ENCODE measurements at regions not wholly inside any gene's neighbourhood (a gene's known extent, or its start where the extent isn't known, plus 50 kb on each side); places are given as distances from the start of the nearest gene placed in this dataset.

- Histone ChIP-seq H2BK20ac (ENCODE audit: low read depth, low read length) (no peak overlapping the region), H2BK5ac (ENCODE audit: low read depth, low read length, poor library complexity, severe bottlenecking) (no peak overlapping the region), H2AFZ (replicated peaks; ENCODE audit: low read length, poor library complexity) (peak overlapping the region; percentile 69), H3K27ac (ENCODE audit: insufficient read depth, low read length) (no peak overlapping the region), H3K4ac (ENCODE audit: low read depth, low read length) (no peak overlapping the region), H3K23ac (ENCODE audit: low read depth, low read length) (no peak overlapping the region), H3K4me2 (ENCODE audit: low read depth, low read length) (no peak overlapping the region), H4K5ac (ENCODE audit: low read depth, low read length) (no peak overlapping the region), H4K8ac (ENCODE audit: low read depth in 2 of 2, low read length in 2 of 2) (no peak overlapping the region), H3K79me1 (ENCODE audit: low read depth in 1 of 2, low read length in 2 of 2) (no peaks in the 10 kb centered on the region), H3K36me3 (ENCODE audit: control insufficient read depth, insufficient read depth, low read length) (no peaks in the 10 kb centered on the region), H3K4me1 (ENCODE audit: control insufficient read depth, insufficient read depth, low read length) (no peaks in the 10 kb centered on the region), H2AK5ac (ENCODE audit: low read depth, low read length) (no peak overlapping the region), H3K9me1 (ENCODE audit: insufficient read depth, low read length) (no peaks in the 10 kb centered on the region), H4K20me1 (ENCODE audit: insufficient read depth, low read length) (no peaks in the 10 kb centered on the region), H3K9ac (ENCODE audit: low read depth, low read length) (no peak overlapping the region), H3K4me3 (ENCODE audit: insufficient read depth, low read depth, low read length) (no peak overlapping the region), H2AK9ac (replicated peaks; ENCODE audit: low read depth, low read length, poor library complexity) (no peak overlapping the region), H3K14ac (replicated peaks; ENCODE audit: low read depth, low read length) (no peak overlapping the region), H3K18ac (ENCODE audit: low read depth, low read length) (no peak overlapping the region), H3K9me3 (ENCODE audit: control insufficient read depth, insufficient read depth, low read length) (no peaks in the 10 kb centered on the region), H4K91ac (ENCODE audit: insufficient read depth, low read depth, low read length) (no peak overlapping the region), H2BK120ac (ENCODE audit: low read depth, low read length) (no peak overlapping the region), H2BK15ac (ENCODE audit: low read depth, low read length) (no peak overlapping the region), H3K27me3 (ENCODE audit: control insufficient read depth, insufficient read depth, low read length) (peaks cover 5% of the 10 kb centered on the region), H3K56ac (ENCODE audit: extremely low read depth, insufficient read depth, low read length) (no peak overlapping the region)
- intact Hi-C loops (cut with micrococcal nuclease), result no loop called here
- POLR2A ChIA-PET (ENCODE audit: unreplicated experiment), result no interaction called here
- dilution Hi-C loops (cut with HindIII; ENCODE audit: low sequenced_read_pairs, unreplicated experiment), result no loop called here
- 52% methylated on average over 9 of the region's 20 CpGs; no CpG with 5 or more reads in 1 of the 2 experiments for WGBS, 2 experiments (ENCODE audit: extremely low coverage in 2 of 2, insufficient read length in 1 of 2)
- BruUV-seq (replicated peaks), result no TSS peak
- ATAC-seq (ENCODE audit: low read depth), result no peak
- CTCF ChIA-PET, result no interaction called here
- TF ChIP-seq CHD1 (IDR thresholded peaks at IDR 0.05; ENCODE audit: low read depth, low read length) (no peak), RFX5 (IDR thresholded peaks at IDR 0.05; ENCODE audit: low read depth, low read length) (no peak), POLR2A (IDR thresholded peaks at IDR 0.05; ENCODE audit: low read depth, low read length) (no peak), NFE2L2 (IDR thresholded peaks at IDR 0.05; ENCODE audit: low read depth, low read length) (no peak)
- no peak for DNase-seq
- in situ Hi-C loops (cut with MboI; ENCODE audit: low sequenced_read_pairs), result no loop called here
Measured at GRCh38 chr15:29345549-29346525, 76.2 kb upstream of the NSMCE3 start.
